GM12878 (cell line): ENCODE measurements at regions not wholly inside any gene's neighbourhood (a gene's known extent, or its start where the extent isn't known, plus 50 kb on each side); places are given as distances from the start of the nearest gene placed in this dataset.

Source experiments
- ATAC-seq: fragments of 200-7000 bp; cut with Tn5 transposase; 3 replicates; pipeline ENCODE4 v1.9.1; 2020; ENCODE audit warnings: mild to moderate bottlenecking, moderate library complexity
- BruUV-seq: library from RNA; stranded (reverse); fragments of 400-500 nt; replicated peaks from 2 replicates; lab custom pipeline; 2021; lab: Mats Ljungman, UMichigan
- CTCF ChIA-PET: fragments of 300-600 bp; sonication (Branson Sonifier 250); formaldehyde crosslinking; extraction: SDS; loops from one replicate; lab custom pipeline; 2021; ENCODE audit warnings: inconsistent platforms; lab: Yijun Ruan, JAX
- POLR2A ChIA-PET: fragments of 350-600 bp; formaldehyde crosslinking; extraction: SDS; loops from one replicate; lab custom pipeline; 2021; ENCODE audit warnings: inconsistent platforms; lab: Charles Lee
- RAD21 ChIA-PET: fragments of 300-600 bp; sonication (Branson Sonifier 250); formaldehyde crosslinking; loops from one replicate; lab custom pipeline; 2023; ENCODE audit warnings: antibody characterized with exemption; ENCODE audit not compliant: unreplicated experiment; lab: Charles Lee
- SMC1A ChIA-PET: fragments of 300-600 bp; sonication (Branson Sonifier 250); formaldehyde crosslinking; loops from one replicate; lab custom pipeline; 2023; ENCODE audit not compliant: unreplicated experiment, uncharacterized antibody; lab: Charles Lee
- DNase-seq: peaks from one replicate; pipeline ENCODE4 v3.0.0-alpha.2; 2011; ENCODE audit warnings: low read depth, low spot score
- FAIRE-seq: peaks from 3 replicates; lab custom pipeline; 2011; peaks lifted over from hg19 to GRCh38; lab: Jason Lieb, UNC
- H2AFZ ChIP-seq: 2 replicates; pipeline ENCODE4 v1.6.0; 2011; ENCODE audit warnings: low read depth, low read length, control low read depth; ENCODE audit not compliant: control insufficient read depth
- H3K27ac ChIP-seq: 2 replicates; pipeline ENCODE4 v1.5.1; 2011; ENCODE audit warnings: control low read depth; ENCODE audit not compliant: control insufficient read depth, insufficient read depth
- H3K27me3 ChIP-seq, 2 experiments: replicated peaks in 1 of 2; 2 replicates each; pipeline versions ENCODE4 v1.6.0 to v1.6.1; 2011; ENCODE audit warnings: low read length in 1 of 2; ENCODE audit not compliant: control insufficient read depth in 2 of 2, insufficient read depth in 2 of 2
- H3K36me3 ChIP-seq, 2 experiments: 2 replicates each; pipeline ENCODE4 v1.5.1; 2011; ENCODE audit warnings: low read length in 1 of 2; ENCODE audit not compliant: control insufficient read depth in 2 of 2, insufficient read depth in 2 of 2
- H3K4me1 ChIP-seq: 2 replicates; pipeline ENCODE4 v1.6.1; 2011; ENCODE audit warnings: mild to moderate bottlenecking, low read length, moderate library complexity, mixed read lengths; ENCODE audit not compliant: control insufficient read depth, insufficient read depth
- H3K4me2 ChIP-seq: 2 replicates; pipeline ENCODE4 v1.6.0; 2011; ENCODE audit warnings: control low read depth; ENCODE audit not compliant: control insufficient read depth, insufficient read depth
- H3K4me3 ChIP-seq: fragments of 200-600 bp; sonication (generic); 2 replicates; pipeline ENCODE4 v1.5.1; 2016
- H3K79me2 ChIP-seq: 2 replicates; pipeline ENCODE4 v1.6.0; 2011; ENCODE audit warnings: low read length; ENCODE audit not compliant: control insufficient read depth, insufficient read depth
- H3K9ac ChIP-seq: 2 replicates; pipeline ENCODE4 v1.8.0; 2011; ENCODE audit warnings: low read length, control low read depth, mixed read lengths; ENCODE audit not compliant: control insufficient read depth, insufficient read depth
- H3K9me3 ChIP-seq: replicated peaks from 3 replicates; pipeline ENCODE4 v1.5.1; 2011; ENCODE audit warnings: mild to moderate bottlenecking, low read length; ENCODE audit not compliant: control insufficient read depth, insufficient read depth
- H4K20me1 ChIP-seq: 2 replicates; pipeline ENCODE4 v1.6.0; 2011; ENCODE audit not compliant: control insufficient read depth, insufficient read depth
- CBFB ChIP-seq: IDR thresholded peaks from 2 replicates; pipeline ENCODE4 v1.6.1; 2016; ENCODE audit warnings: antibody characterized with exemption, low read depth
- IKZF1 ChIP-seq: fragments of 450-650 bp; conservative IDR thresholded peaks from 2 replicates; pipeline ENCODE4 v1.6.1; 2017; ENCODE audit warnings: antibody characterized with exemption, mild to moderate bottlenecking
- LARP7 ChIP-seq: fragments of 450-650 bp; IDR thresholded peaks from 2 replicates; pipeline ENCODE4 v1.6.1; 2017; ENCODE audit warnings: mild to moderate bottlenecking
- SMC3 ChIP-seq: IDR thresholded peaks from 2 replicates; pipeline ENCODE4 v1.6.1; 2011; ENCODE audit warnings: low read length, improper control_type of control experiment, borderline replicate concordance
- STAT3 ChIP-seq: IDR thresholded peaks from 2 replicates; pipeline ENCODE4 v1.6.1; 2011; ENCODE audit warnings: low read depth, low read length, improper control_type of control experiment
- WGBS: methylation state at CpG from one replicate; pipeline ENCODE4 v1.1.6; 2016; ENCODE audit warnings: low lambda C conversion rate; ENCODE audit not compliant: insufficient replicate concordance, insufficient coverage; ENCODE audit errors: missing lambda C conversion rate; 5-methylcytosine and 5-hydroxymethylcytosine counted together
- in situ Hi-C: fragments of 300-500 bp; cut with MboI; formaldehyde crosslinking; loops from 9 replicates; pipeline ENCODE4 v1.14.3; 2018; ENCODE audit warnings: mixed read lengths
- intact Hi-C: fragments of 100-400 bp; cut with micrococcal nuclease; formaldehyde crosslinking; loops from one replicate; pipeline ENCODE4 v1.14.2; 2022; ENCODE audit not compliant: unreplicated experiment

DNA sequence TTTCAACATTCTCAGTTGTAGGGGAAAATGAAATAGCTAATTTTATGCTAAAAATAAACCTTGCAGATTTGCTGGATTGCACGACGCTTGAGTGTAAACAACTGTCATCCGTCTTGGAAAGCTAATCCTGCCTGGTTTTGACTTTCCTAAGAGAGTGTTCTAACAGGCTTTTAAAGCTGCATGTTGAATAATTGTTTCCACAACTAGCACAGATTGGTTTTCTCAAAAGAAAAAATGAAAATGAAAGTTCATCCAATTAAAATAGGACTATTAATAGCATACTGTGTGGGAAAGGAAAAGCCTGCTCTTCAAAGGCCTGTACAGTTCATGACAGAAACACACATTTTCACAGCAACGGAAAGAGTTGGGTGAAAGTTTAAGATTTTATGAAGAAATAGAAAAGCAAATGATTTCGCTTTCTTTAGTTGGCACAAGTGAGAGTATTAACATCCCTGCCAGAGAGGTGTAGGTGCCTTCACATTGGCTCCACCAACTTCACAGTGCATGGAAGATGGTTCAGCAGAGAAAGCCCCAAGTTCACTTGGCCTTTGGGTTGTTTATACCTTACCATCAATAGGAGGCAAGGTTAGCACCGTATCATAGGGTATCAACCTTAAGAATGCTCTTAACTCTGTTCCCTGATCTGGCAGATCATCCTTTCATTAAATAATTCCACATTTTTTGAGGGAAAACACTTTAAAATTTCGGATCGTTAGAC is 140.0 kb upstream of the GUCY1A1 start (continued):
- TF ChIP-seq STAT3, result no peak
- TF ChIP-seq CBFB, result no peak
- no peak for TF ChIP-seq SMC3
- TF ChIP-seq IKZF1, result no peak

DNA sequence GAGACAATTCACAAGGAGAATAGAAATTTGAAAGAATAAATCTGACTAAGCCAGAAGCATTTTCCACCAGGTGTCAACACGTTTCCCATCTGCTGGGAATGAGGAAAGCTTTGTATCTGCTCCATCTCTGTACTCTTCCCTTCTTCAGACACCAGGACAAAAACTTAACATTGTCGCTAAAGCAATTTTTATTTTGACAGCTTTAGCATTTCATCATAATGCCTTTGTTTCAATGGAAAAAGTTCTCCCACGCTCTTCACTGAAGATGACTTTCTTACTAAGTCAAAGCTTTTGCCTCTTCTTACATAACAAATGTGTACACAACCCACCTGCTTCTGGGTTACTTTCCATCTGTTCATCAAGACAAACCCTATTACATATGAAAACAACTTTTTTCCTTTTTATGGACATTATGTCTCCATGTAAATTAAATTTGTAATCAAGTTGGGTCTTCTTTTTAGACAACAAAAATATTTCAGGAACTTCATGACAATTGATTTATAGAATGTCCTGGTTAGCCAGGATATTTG is 141.7 kb upstream of the GUCY1A1 start:
- 24% methylated on average over 3 of the region's 3 CpGs for WGBS
- no peak for FAIRE-seq
- no peaks in the 10 kb centered on the region for H3K36me3 ChIP-seq
- ChIA-PET SMC1A (interaction anchor here (2.6 kb wide), 1 partner anchor 135 kb away, joined by 10 read pairs; no protein-coding TSS in a partner anchor), RAD21 (no interaction called here), POLR2A (no interaction called here), CTCF (interaction anchor here (0.7 to 1.4 kb wide), 2 partner anchors 262 to 295 kb away, joined by 3 to 5 read pairs; no protein-coding TSS in a partner anchor)
- intact Hi-C loops, result no loop called here
- H3K4me1 ChIP-seq, result no peaks in the 10 kb centered on the region
- no peaks in the 10 kb centered on the region for H3K79me2 ChIP-seq
- H3K27me3 ChIP-seq, result peaks cover 0 to 3% of the 10 kb centered on the region in 2 experiments; a peak in 1 of 4 replicates
- no peak for DNase-seq
- H4K20me1 ChIP-seq, result no peaks in the 10 kb centered on the region
- in situ Hi-C loops, result no loop called here
- no peak overlapping the region for H3K27ac ChIP-seq
- no peak for TF ChIP-seq LARP7
- no peak overlapping the region for H2AFZ ChIP-seq
- ATAC-seq, result no peak
- no peak overlapping the region for H3K9ac ChIP-seq
- no TSS peak for BruUV-seq
- no peak overlapping the region for H3K4me2 ChIP-seq
- H3K9me3 ChIP-seq, result peaks cover 3% of the 10 kb centered on the region; the same call in 1 of the 3 replicates
- no peak overlapping the region for H3K4me3 ChIP-seq
